ENCODE measurements at regions not wholly inside any gene's neighbourhood (a gene's known extent, or its start where the extent isn't known, plus 50 kb on each side); places are given as distances from the start of the nearest gene placed in this dataset.
A peak's percentile ranks its signal among the peaks of the same experiment; 100 is the strongest.
"Not testable (repeated sequence)": the region's sequence is repeated elsewhere in the genome, so short reads cannot be mapped to it uniquely, and the experiment has no call there.

GRCh38 chr3:90136456-90137191 is 1029.2 kb downstream of the EPHA3 start:
- H3K9me3 Mint-ChIP-seq, result peaks cover 27% of the 10 kb centered on the region
- no peaks in the 10 kb centered on the region for H3K36me3 Mint-ChIP-seq (ENCODE audit: low read depth)
- H3K4me3 Mint-ChIP-seq, result no peak overlapping the region
- H3K27ac Mint-ChIP-seq, result no peak overlapping the region
- TF ChIP-seq, protein P1, sequence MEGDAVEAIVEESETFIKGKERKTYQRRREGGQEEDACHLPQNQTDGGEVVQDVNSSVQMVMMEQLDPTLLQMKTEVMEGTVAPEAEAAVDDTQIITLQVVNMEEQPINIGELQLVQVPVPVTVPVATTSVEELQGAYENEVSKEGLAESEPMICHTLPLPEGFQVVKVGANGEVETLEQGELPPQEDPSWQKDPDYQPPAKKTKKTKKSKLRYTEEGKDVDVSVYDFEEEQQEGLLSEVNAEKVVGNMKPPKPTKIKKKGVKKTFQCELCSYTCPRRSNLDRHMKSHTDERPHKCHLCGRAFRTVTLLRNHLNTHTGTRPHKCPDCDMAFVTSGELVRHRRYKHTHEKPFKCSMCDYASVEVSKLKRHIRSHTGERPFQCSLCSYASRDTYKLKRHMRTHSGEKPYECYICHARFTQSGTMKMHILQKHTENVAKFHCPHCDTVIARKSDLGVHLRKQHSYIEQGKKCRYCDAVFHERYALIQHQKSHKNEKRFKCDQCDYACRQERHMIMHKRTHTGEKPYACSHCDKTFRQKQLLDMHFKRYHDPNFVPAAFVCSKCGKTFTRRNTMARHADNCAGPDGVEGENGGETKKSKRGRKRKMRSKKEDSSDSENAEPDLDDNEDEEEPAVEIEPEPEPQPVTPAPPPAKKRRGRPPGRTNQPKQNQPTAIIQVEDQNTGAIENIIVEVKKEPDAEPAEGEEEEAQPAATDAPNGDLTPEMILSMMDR (IDR thresholded peaks at IDR 0.05), result no peak
- DNase-seq, result no peak
- H3K27me3 Mint-ChIP-seq (ENCODE audit: insufficient read depth), result no peaks in the 10 kb centered on the region; the same call in 1 of the 2 replicates
- H3K4me1 Mint-ChIP-seq (ENCODE audit: low read depth), result no peaks in the 10 kb centered on the region

- TF ChIP-seq, protein P1 (IDR thresholded peaks at IDR 0.05), result no peak
- no peak for DNase-seq
- H3K4me1 Mint-ChIP-seq (ENCODE audit: low read depth), result no peaks in the 10 kb centered on the region
- no peaks in the 10 kb centered on the region; the same call in 1 of the 2 replicates for H3K9me3 Mint-ChIP-seq
- no peaks in the 10 kb centered on the region for H3K27me3 Mint-ChIP-seq (ENCODE audit: insufficient read depth)
- H3K4me3 Mint-ChIP-seq, result no peak overlapping the region
- H3K36me3 Mint-ChIP-seq (ENCODE audit: low read depth), result no peaks in the 10 kb centered on the region
- H3K27ac Mint-ChIP-seq, result no peak overlapping the region
Measured at GRCh38 chr3:90145094-90145860, 1037.9 kb downstream of the EPHA3 start.

- H3K4me3 Mint-ChIP-seq, result no peak overlapping the region
- TF ChIP-seq, protein P1 (IDR thresholded peaks at IDR 0.05), result no peak
- H3K27me3 Mint-ChIP-seq (ENCODE audit: insufficient read depth), result peaks cover 3% of the 10 kb centered on the region; the same call in 1 of the 2 replicates
- H3K9me3 Mint-ChIP-seq, result no peaks in the 10 kb centered on the region
- DNase-seq, result no peak
- H3K4me1 Mint-ChIP-seq (ENCODE audit: low read depth), result no peaks in the 10 kb centered on the region
- H3K27ac Mint-ChIP-seq, result no peak overlapping the region
- no peaks in the 10 kb centered on the region for H3K36me3 Mint-ChIP-seq (ENCODE audit: low read depth)
Measured at GRCh38 chr3:90180096-90180495, 1072.7 kb downstream of the EPHA3 start.

DNA sequence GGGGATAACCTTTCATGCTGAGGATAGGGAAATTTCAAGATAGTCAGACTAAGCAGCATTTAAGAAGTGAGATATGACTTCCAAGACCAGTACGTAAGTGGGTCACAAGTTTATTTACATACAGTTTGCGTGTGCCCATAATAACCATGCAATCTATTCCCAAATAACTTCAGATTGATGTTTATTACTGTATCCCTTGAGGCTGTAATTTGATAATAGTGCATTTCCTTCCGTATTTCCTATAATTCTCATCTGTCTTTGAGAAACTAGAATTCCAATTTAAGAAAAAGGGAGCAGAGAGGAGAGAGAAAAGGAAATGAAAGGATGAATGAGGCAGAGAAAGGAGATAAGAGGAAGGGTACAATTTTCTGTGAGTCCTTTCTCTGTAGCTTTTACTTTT is 1073.1 kb downstream of the EPHA3 start:
- no peak overlapping the region for H3K27ac Mint-ChIP-seq
- no peaks in the 10 kb centered on the region for H3K4me1 Mint-ChIP-seq (ENCODE audit: low read depth)
- H3K27me3 Mint-ChIP-seq (ENCODE audit: insufficient read depth), result peaks cover 3% of the 10 kb centered on the region; the same call in 1 of the 2 replicates
- TF ChIP-seq, protein P1 (IDR thresholded peaks at IDR 0.05), result no peak
- no peaks in the 10 kb centered on the region for H3K9me3 Mint-ChIP-seq
- no peaks in the 10 kb centered on the region for H3K36me3 Mint-ChIP-seq (ENCODE audit: low read depth)
- no peak for DNase-seq
- H3K4me3 Mint-ChIP-seq, result no peak overlapping the region

GRCh38 chr3:90182291-90182976 is 1075.0 kb downstream of the EPHA3 start:
- not testable (repeated sequence) for H3K27me3 Mint-ChIP-seq (ENCODE audit: insufficient read depth); H3K9me3 Mint-ChIP-seq; H3K4me1 Mint-ChIP-seq (ENCODE audit: low read depth); H3K27ac Mint-ChIP-seq; H3K36me3 Mint-ChIP-seq (ENCODE audit: low read depth)
- peak; percentile 24 for DNase-seq
- TF ChIP-seq, protein P1 (IDR thresholded peaks at IDR 0.05), result peak; percentile 77
- H3K4me3 Mint-ChIP-seq, result peak overlapping the region; percentile 85
